NCI-H1092 (cell line): ENCODE measurements at regions not wholly inside any gene's neighbourhood (a gene's known extent, or its start where the extent isn't known, plus 50 kb on each side); places are given as distances from the start of the nearest gene placed in this dataset.

ENCODE experiments used
- DNase-seq: peaks from one replicate; lab custom pipeline; 2025; lab: John Stamatoyannopoulos, UW

GRCh38 chr17:51487947-51488346 lies 227.6 kb downstream of the UTP18 start:
- no peak for DNase-seq

DNA sequence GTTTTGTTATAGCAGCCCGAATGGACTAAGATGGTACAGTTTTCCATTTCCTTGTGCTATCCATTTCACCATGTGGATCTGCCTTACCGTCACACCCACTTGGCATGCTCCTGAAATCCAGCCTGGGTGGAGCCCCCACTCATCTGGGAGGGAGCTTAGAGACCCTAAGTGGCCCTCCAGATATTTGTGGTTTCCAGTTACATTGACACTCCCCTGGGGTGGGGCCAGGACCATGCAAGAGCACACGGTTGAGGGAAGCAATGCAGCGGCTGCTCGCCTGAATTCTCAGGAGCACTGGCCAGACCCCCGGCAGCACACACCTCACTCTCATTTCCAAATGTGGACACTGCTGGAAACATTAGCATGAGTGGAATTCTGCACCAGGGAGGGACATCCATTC lies 231.1 kb downstream of the UTP18 start:
- DNase-seq: no peak

- no peak for DNase-seq
Observed at GRCh38 chr17:51493206-51493605, 232.9 kb downstream of the UTP18 start.

- peak; percentile 31 for DNase-seq
Observed at GRCh38 chr17:51496378-51496777, 236.0 kb downstream of the UTP18 start.

GRCh38 chr17:51499897-51500296 lies 239.6 kb downstream of the UTP18 start:
- DNase-seq: no peak

DNA sequence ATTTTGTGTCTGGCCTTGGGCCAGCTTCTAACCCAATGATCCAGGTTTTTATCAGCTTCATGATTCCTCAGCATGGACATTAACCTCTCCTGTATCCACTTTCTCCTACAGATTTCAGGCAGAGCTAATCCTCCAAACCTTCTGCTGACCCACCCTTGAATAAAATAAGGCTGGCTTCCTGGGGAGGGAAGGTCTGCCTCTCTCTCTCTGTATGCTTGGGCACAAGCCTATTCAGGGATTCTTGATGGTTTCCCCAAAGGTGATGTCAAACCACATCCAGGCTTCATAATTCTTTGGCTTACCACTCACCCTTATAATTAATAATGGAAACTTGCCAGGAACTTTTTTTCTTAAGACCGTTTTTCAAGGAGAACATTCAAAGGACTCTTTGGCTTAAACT lies 240.1 kb downstream of the UTP18 start:
- no peak for DNase-seq

- no peak for DNase-seq
Observed at GRCh38 chr17:51505450-51505849, 245.1 kb downstream of the UTP18 start.

DNA sequence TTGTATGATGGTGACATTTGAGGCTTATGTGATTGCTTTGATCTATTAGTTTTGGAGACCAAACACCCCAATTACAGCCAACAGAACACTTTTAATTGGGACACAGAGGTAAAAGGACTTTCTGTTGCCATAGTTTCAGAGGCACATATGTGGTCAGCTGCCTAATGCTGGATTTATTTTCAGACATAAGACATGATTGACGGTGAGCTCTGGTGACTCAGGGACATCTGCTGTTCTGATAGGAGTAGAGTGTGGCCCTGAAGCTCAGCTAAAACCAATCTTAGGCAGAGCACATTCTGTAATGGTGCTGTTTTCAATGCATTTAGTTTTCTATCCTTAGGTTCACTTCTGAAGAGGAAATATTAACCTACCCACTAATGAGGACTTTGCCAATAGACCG lies 247.1 kb downstream of the UTP18 start:
- no peak for DNase-seq

DNA sequence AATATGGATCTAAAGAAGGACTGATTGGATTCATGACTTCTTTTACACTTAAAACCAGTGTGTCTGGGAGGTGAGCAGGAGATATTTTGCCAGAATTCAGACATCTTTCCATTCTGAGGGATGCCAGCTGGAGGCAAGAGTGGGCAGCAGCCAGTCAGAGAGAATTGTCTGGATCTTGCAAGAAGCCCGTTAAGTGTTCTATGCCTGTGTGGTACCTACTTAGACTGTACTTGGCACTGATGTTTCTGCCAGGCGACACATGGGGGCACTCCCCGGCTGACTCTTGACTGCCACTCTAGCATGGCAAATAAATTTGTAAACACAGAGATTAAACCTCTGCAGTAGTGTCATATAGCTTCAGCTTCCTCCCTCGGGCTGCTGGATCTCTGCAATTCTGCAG lies 247.7 kb downstream of the UTP18 start:
- DNase-seq: no peak

DNA sequence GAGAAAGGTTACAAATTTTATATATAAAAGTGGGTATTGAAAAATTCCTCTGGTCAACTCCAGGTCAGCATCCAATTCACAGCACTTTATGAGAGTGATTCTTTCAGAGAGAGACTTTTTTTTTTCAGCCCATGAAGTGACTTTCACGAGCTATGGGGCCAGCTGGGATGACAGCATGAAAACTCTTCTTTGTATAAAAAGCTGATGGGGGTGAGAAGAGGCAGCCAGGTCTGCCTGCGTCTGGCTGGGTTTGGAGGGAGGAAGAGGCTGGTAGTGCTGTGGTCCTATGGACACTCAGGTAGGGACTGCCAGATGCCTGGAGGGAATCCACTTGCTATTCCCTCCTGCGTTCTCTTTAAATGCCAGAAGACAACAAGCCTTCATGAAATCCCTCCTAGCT lies 250.6 kb downstream of the UTP18 start:
- DNase-seq: no peak

DNA sequence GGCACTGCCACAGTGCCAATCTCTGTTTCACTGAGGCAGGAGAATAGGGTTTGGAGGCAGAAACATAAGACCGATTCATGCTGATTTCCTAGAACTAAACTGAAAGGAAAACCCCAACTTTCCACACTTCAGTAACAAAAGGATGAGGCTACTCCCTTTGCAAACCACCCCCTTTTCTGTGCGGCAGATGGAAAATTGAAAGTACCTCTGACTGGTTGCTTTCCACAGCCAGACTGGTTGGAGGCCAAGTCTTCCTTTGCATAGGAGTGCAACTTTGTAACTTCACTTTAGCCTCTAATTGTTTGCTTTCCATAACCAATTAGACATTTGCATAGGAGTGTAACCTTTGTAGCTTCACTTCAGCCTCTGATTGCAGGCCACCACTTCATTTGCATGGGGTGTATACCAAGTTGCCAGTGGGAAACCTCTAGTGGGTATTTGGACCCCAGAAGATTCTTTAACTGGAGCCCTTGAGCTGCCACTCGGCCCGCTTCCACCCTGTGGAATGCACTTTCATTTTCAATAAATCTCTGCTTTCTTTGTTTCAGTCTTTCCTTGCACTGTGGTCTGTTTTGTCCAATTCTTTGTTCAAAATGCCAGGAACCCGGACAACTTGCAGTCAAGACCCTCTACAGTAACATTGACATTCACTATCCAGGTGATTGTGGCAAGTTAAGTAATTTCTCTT lies 252.0 kb downstream of the UTP18 start:
- no peak for DNase-seq

GRCh38 chr17:51516924-51517323 lies 256.6 kb downstream of the UTP18 start:
- DNase-seq: no peak

GRCh38 chr17:51524524-51524923 lies 264.2 kb downstream of the UTP18 start:
- DNase-seq: no peak

GRCh38 chr17:51526507-51526906 lies 266.2 kb downstream of the UTP18 start:
- DNase-seq: no peak

DNA sequence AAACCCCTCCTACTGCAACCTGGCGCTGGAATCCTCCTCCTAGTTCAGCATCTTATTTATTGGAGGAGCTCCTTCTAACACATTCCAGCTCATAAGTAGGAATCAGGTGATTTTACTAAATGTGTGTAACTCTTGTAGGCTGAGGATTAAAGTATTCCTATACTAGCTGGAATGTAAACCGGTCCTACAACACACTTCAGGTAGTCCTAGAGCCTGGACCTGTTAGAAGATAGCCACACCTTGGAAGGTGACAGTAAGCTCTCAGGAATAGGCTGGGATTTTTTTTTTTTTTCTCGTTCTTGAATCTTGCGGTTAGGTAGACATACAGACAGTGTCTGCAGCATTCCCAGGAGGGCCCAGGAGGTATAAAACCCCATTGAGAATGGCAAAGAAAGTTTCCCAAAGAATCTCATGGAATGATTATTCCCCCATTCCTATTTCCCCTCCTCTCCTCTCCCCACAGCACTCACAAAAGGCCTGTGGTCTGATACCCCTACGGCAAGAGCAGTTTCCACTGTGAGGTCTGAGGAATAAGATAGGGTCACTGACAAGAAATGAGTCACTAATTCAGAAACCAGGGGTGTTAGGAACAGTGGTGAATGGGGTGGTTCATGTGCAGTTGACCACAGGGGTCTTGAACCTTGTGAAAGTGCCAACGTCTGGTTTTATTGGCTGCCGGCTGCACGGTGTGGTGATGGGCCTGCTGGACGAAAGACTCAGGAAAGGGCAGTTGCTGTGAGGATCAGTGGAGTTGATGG lies 267.1 kb downstream of the UTP18 start:
- no peak for DNase-seq

DNA sequence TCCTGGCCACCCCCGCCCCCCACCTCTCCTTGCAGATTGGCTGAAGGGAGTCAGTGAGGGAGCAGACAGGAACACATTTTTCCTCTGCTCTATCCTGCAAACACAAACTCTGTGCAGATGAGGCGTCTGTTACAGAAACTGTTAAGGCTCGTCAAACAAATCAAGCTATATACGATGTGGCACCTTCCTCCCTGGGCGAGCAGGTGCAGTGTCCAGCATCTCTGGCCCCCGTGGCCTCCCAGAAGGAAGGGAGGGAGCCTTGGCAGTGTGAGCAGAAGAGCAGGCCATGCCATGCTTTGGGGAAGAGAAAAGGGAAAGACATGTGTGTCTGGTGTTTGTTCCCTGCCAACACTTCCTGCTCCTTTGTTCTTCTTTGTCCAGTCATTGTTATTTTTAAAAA lies 267.8 kb downstream of the UTP18 start:
- no peak for DNase-seq

- no peak for DNase-seq
Observed at GRCh38 chr17:51533219-51533618, 272.9 kb downstream of the UTP18 start.

GRCh38 chr17:51533821-51534220 lies 273.5 kb downstream of the UTP18 start:
- DNase-seq: no peak

GRCh38 chr17:51536627-51537026 lies 276.3 kb downstream of the UTP18 start:
- DNase-seq: no peak

GRCh38 chr17:51537996-51538550 lies 277.7 kb downstream of the UTP18 start:
- DNase-seq: no peak

- DNase-seq: no peak
Observed at GRCh38 chr17:51540151-51540550, 279.8 kb downstream of the UTP18 start.

DNA sequence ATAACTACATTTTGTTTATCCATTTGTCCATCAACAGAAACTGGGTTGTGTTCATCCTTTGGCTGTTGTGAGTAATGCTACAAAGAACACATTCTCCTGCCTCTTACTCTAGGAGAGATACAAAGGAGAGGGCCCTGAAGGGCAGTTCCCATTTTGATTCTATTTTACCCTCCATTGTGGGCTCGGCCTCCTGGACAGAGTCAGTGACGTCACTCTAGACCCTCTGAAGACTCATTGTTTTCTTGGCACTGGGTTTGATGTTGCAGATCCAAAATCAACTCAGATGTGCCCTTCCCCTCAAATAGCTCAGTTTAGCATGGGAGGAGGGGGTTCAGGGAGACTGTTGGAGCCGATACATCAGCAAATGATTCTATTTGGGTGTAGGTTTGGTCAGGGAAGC lies 280.9 kb downstream of the UTP18 start:
- DNase-seq: no peak

- DNase-seq: no peak
Observed at GRCh38 chr17:51546114-51546513, 285.8 kb downstream of the UTP18 start.

DNA sequence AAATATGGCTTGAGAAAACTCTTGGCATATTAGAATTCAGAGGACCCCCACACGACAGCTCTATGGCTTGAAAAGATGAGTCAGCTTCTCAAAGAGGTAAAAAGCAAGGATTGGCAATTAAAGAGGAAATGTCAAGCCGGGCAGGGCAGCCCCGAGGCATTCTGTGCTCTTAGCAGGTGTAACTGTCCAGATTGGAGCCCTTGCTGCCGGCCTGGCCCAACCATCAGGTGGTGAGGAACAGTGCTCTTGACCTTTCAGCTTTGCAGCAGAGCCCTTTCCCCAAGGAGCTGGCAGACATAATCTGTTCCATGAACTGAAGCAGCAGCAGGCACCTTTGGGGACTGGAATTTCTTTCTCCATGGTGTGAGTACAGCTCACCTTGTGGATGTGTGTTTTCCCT lies 287.8 kb downstream of the UTP18 start:
- no peak for DNase-seq
